Adrenal gland (tissue), 9 donors: ENCODE measurements at regions not wholly inside any gene's neighbourhood (a gene's known extent, or its start where the extent isn't known, plus 50 kb on each side); places are given as distances from the start of the nearest gene placed in this dataset.

Experiments used
- DNase-seq, 7 donors: peaks; one replicate each; pipeline ENCODE4 v3.0.0-alpha.2; 2019 to 2020
- H3K27ac ChIP-seq, 5 donors: fragments of 200-600 bp; sonication (generic) in 4 of 5; 1 replicate in 3 of 5; 2 replicates in 2 of 5; pipeline versions ENCODE4 v1.5.1 to v1.8.0; 2016 to 2020; ENCODE audit warnings: mild to moderate bottlenecking in 1 of 5
- H3K27me3 ChIP-seq: fragments of 200-600 bp; 2 replicates; pipeline ENCODE4 v1.8.0; 2021
- H3K36me3 ChIP-seq, 2 donors: fragments of 200-600 bp; replicated peaks in 1 of 2; 1 replicate in 1 of 2; 2 replicates in 1 of 2; pipeline versions ENCODE4 v1.5.1 to v1.8.0; 2018 to 2022
- H3K4me1 ChIP-seq, 2 donors: fragments of 200-600 bp; replicated peaks in 1 of 2; 1 replicate in 1 of 2; 2 replicates in 1 of 2; pipeline versions ENCODE4 v1.5.1 to v1.8.0; 2018 to 2021
- H3K4me3 ChIP-seq, 4 donors: fragments of 200-600 bp; sonication (generic) in 3 of 4; one replicate each; pipeline ENCODE4 v1.5.1; 2016 to 2018
- H3K9me3 ChIP-seq, 3 donors: fragments of 200-600 bp; sonication (generic) in 1 of 3; replicated peaks in 1 of 3; 1 replicate in 2 of 3; 2 replicates in 1 of 3; pipeline versions ENCODE4 v1.5.1 to v1.8.0; 2016 to 2021
- CTCF ChIP-seq, 6 experiments: fragments of 450-650 bp in 4 of 6; fragments of 200-600 bp in 2 of 6; sonication (generic) in 1 of 6; IDR thresholded peaks; 1 replicate in 5 of 6; 2 replicates in 1 of 6; pipeline versions ENCODE4 v1.5.1 to v1.8.0; 2016 to 2021; ENCODE audit warnings: antibody characterized with exemption in 6 of 6, mild to moderate bottlenecking in 2 of 6, moderate library complexity in 1 of 6
- POLR2A ChIP-seq, 2 donors: fragments of 450-650 bp; IDR thresholded peaks; one replicate each; pipeline ENCODE4 v1.6.1; 2017; ENCODE audit warnings: antibody characterized with exemption in 2 of 2, mild to moderate bottlenecking in 2 of 2, moderate library complexity in 1 of 2
- WGBS, 4 donors: extraction: QIAGEN DNeasy Blood & Tissue Kit in 2 of 4; methylation state at CpG; one replicate each; pipeline versions ENCODE4 v1.1.5 to v1.1.7; 2013 to 2017; 5-methylcytosine and 5-hydroxymethylcytosine counted together
- intact Hi-C, 2 donors: fragments of 100-400 bp; cut with DNase I; formaldehyde crosslinking; loops; one replicate each; pipeline versions ENCODE4 v1.14.1 to v1.15.0; 2022 to 2023
- donor health status: healthy with polysubstance abuse.
- donor health status: Bipolar disorder and iron deficiency.
- donor health status: DM: yes; HTN: yes; CAD: no.
- donor health status: DM: no; HTN: no; CAD: no.
- donor health status: DM: no; HTN: no; CAD: no.

GRCh38 chr1:69483246-69483645, 84.5 kb upstream of the LRRC7 start:
- intact Hi-C loops = no loop called here
- Histone ChIP-seq H3K9me3 (no peaks in the 10 kb centered on the region), H3K27ac (no peak overlapping the region), H3K27me3 (no peaks in the 10 kb centered on the region), H3K36me3 (no peaks in the 10 kb centered on the region), H3K4me1 (no peaks in the 10 kb centered on the region), H3K4me3 (no peak overlapping the region)
- 46 to 57% (median 49%) methylated on average over 2 of the region's 2 CpGs for WGBS, 4 donors
- no peak for TF ChIP-seq POLR2A (IDR thresholded peaks at IDR 0.05)
- no peak for DNase-seq

- no peak overlapping the region for H3K4me3 ChIP-seq
- TF ChIP-seq CTCF (IDR thresholded peaks at IDR 0.05) = no peak
- TF ChIP-seq POLR2A (IDR thresholded peaks at IDR 0.05) = no peak
- WGBS, 4 donors = 65 to 90% (median 83%) methylated on average over 1 of the region's 1 CpG
- intact Hi-C loops = no loop called here
- no peak overlapping the region for H3K27ac ChIP-seq
- H3K4me1 ChIP-seq = no peaks in the 10 kb centered on the region
- H3K36me3 ChIP-seq = no peaks in the 10 kb centered on the region
- DNase-seq = no peak
- H3K9me3 ChIP-seq = no peaks in the 10 kb centered on the region
- H3K27me3 ChIP-seq = no peaks in the 10 kb centered on the region
Observed at GRCh38 chr1:69485616-69486015, 82.1 kb upstream of the LRRC7 start.

- Histone ChIP-seq H3K27ac (no peak overlapping the region), H3K36me3 (no peaks in the 10 kb centered on the region), H3K4me3 (no peak overlapping the region), H3K4me1 (no peaks in the 10 kb centered on the region), H3K9me3 (no peaks in the 10 kb centered on the region), H3K27me3 (no peaks in the 10 kb centered on the region)
- DNase-seq = no peak
- intact Hi-C loops = no loop called here
- WGBS, 4 donors = 59 to 75% (median 67%) methylated on average over 2 of the region's 2 CpGs
- TF ChIP-seq CTCF (IDR thresholded peaks at IDR 0.05) (no peak), POLR2A (IDR thresholded peaks at IDR 0.05) (no peak)
Observed at GRCh38 chr1:69491416-69491815, 76.3 kb upstream of the LRRC7 start.

- intact Hi-C loops = no loop called here
- WGBS, 4 donors = 75 to 82% (median 81%) methylated on average over 3 of the region's 3 CpGs
- DNase-seq = no peak
- Histone ChIP-seq H3K36me3 (no peaks in the 10 kb centered on the region), H3K27ac (no peak overlapping the region), H3K27me3 (no peaks in the 10 kb centered on the region), H3K4me3 (no peak overlapping the region), H3K9me3 (no peaks in the 10 kb centered on the region), H3K4me1 (no peaks in the 10 kb centered on the region)
- no peak for TF ChIP-seq CTCF (IDR thresholded peaks at IDR 0.05)
- no peak for TF ChIP-seq POLR2A (IDR thresholded peaks at IDR 0.05)
Observed at GRCh38 chr1:69492286-69492685, 75.4 kb upstream of the LRRC7 start.

GRCh38 chr1:69494221-69494620, 73.5 kb upstream of the LRRC7 start:
- intact Hi-C loops = no loop called here
- DNase-seq = no peak
- Histone ChIP-seq H3K36me3 (no peaks in the 10 kb centered on the region), H3K4me3 (no peak overlapping the region), H3K27ac (no peak overlapping the region), H3K27me3 (no peaks in the 10 kb centered on the region), H3K4me1 (no peaks in the 10 kb centered on the region), H3K9me3 (no peaks in the 10 kb centered on the region)
- TF ChIP-seq CTCF (IDR thresholded peaks at IDR 0.05) = no peak
- TF ChIP-seq POLR2A (IDR thresholded peaks at IDR 0.05) = no peak
